ENCODE measurements at regions not wholly inside any gene's neighbourhood (a gene's known extent, or its start where the extent isn't known, plus 50 kb on each side); places are given as distances from the start of the nearest gene placed in this dataset.

GRCh38 chr7:98707076-98707475 is 90.0 kb downstream of the NPTX2 start:
- no peak for TF ChIP-seq CTCF (IDR thresholded peaks at IDR 0.05)
- no peak for TF ChIP-seq POLR2A (IDR thresholded peaks at IDR 0.05)
